NCI-H187 (cell line): ENCODE measurements at regions not wholly inside any gene's neighbourhood (a gene's known extent, or its start where the extent isn't known, plus 50 kb on each side); places are given as distances from the start of the nearest gene placed in this dataset.
"Not testable (repeated sequence)": the region's sequence is repeated elsewhere in the genome, so short reads cannot be mapped to it uniquely, and the experiment has no call there.

Source experiments
- DNase-seq, 2 experiments: peaks; one replicate each; lab custom pipeline; 2025; lab: John Stamatoyannopoulos, UW

DNA sequence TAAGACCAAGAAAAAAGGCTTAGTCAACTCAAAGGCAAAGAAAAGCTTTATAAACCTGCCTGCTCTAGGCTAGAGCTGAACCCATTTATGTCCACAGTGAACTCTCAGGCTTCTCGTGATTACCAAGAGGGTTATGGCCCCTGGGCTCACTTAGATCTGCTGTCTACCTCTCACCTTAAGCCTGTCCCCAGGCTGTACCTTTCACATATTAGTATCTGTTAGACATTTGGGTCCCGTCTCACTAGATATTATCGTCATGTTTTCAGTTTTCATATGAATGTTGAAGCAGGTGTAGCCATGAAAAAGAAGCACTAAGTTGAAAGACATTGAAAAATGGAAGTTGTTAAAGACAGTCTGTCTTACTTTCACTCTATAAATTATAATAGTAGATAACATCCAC lies 75.2 kb upstream of the COX7C start:
- no peak for DNase-seq

DNA sequence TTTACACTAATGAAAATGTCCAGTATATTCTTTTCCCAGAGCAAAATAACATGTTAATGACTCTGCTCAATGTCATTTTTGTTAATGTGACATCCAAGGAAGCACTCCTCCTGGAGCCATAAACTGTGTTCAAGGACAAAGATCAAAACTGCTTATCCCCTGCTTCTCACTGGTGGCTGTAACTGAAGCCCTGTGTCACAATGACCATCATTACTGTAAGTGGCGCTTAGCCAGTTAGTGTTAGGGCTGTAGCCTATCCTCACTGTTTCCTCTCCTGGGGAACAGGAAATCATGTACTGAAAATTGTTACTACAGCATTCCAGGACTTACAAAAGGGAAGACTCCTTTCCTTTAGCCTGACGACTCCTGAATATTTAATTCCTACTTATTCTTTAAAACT lies 71.7 kb upstream of the COX7C start:
- no peak for DNase-seq

DNA sequence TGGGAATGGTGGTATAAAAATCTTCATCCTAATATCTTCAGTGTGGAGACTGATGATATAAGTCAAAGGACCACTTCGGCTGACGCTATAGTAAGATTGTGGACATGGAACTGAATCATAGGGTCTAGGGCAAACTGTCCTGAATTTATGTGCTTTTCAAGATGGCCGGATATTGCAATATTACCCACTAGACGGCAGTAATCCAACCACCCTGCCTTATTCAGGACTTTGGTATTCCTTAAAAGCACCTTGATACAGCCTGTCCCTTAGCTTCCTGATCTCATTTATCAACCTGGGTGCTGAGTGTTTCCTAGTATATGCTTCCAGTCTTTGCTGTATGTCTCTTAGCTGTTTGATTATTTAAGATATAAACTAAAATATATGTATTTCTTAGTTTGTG lies 71.2 kb upstream of the COX7C start:
- DNase-seq, result no peak

DNA sequence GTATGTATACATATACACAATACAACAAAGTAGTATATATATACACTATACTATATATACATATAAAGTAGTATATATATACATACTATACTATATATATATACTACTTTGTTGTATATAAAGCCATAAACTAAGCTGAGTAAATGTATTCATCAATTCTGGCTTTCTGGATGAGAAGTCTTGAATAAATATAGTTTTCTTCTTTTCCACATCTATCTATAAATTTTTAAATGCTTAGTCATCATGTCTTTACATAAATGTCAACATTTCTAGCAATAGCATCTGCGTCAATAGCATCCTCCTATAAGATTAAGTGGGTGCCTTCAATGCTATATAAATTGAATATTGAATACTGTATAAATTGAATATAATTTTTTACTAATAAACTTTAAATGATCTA lies 63.1 kb upstream of the COX7C start:
- no peak for DNase-seq

DNA sequence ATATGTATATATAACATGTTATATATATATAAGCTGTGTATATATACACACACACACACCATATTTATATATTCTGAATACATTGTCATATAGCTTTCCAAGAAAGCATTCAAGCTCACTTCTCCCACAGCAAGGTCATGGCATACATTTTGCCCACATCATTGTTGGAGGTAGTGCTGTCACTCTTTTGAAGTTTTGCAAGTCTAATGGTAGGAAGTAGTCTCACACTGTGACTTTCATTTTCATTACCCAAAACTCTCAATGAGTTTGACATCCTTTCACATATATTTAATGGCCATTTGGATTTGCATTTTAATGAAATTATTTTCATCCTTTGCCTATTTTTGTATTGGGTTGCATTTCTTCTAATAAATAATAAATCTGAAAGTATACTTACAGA lies 59.8 kb upstream of the COX7C start:
- no peak for DNase-seq

DNA sequence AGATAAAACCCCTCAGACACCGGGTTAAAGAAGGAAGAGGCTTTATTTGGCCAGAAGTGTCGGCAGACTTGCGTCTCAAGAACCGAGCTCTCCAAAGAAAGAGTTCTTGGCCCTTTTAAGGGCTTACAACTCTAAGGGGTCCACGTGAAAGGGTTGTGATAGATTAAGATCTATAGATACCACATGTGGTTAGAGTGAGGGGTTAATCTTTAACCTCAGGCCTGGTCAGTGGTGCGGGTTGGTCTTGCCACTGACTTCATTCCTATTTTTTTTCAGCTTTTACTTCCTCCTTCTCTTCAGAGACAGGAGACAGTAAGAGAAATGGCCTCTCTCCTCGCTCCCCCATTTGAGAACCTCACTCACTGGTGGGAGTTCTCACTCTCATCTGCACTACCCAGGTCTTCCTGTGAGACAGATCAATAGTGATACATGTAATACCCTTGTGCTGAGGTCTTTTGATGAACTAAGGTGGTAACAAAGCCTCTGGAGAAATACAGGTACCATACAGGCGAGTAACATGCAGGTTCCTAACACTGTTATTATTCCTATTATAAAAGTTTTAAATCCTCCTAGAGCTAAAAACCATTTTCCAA lies 52.4 kb upstream of the COX7C start:
- no peak for DNase-seq

DNA sequence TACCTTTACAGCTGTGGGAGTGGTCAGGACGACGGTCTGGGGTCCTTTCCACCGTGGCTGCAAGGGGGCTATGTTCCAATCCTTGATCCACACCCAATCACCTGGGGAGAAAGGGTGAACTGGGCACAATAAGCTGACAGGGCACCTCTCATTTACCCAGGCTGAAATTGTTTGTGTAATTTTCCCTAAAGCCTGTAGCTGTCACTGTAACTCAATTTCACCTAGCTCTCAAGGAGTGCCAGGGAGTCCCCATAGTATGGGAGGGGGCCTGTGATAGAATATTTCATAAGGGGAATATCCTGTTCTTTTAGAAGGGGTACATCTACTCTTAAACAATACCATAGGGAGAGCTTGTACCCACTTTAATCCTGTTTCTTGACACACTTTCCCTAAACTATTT lies 51.7 kb upstream of the COX7C start:
- not testable (repeated sequence) for DNase-seq
